Upper lobe of left lung (tissue), 4 donors: ENCODE measurements at regions not wholly inside any gene's neighbourhood (a gene's known extent, or its start where the extent isn't known, plus 50 kb on each side); places are given as distances from the start of the nearest gene placed in this dataset.

ENCODE experiments used
- CTCF ChIP-seq, 6 experiments: fragments of 450-650 bp in 4 of 6; fragments of 200-600 bp in 2 of 6; sonication (generic) in 2 of 6; IDR thresholded peaks; one replicate each; pipeline ENCODE4 v1.5.1; 2016 to 2019; ENCODE audit warnings: antibody characterized with exemption in 6 of 6
- POLR2A ChIP-seq, 4 donors: fragments of 450-650 bp; IDR thresholded peaks; one replicate each; pipeline ENCODE4 v1.5.1; 2016 to 2017; ENCODE audit warnings: antibody characterized with exemption in 4 of 4, mild to moderate bottlenecking in 2 of 4
- POLR2AphosphoS5 ChIP-seq, 2 donors: sonication (generic); formaldehyde crosslinking; IDR thresholded peaks; one replicate each; pipeline ENCODE4 v1.5.1; 2017; ENCODE audit warnings: antibody characterized with exemption in 2 of 2

DNA sequence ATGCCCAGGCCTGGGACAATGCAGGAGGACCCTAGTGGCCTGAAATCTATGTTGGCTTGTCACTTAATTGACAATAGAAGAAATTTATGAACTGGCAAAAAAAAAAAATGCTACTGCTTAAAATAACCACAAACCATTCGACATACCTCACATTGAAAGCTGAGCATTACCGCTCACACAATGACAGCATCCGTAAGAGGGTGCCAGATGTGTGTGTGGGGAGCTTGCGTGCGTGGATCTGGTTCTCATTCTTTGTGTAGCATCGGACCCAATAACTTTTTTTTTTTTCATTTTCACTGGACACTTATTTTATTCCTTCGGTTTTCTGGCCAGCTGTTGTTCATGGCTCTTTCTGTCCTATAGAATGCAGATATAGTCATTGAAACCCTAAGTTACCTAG lies 216.7 kb downstream of the VRK1 start:
- TF ChIP-seq CTCF (IDR thresholded peaks at IDR 0.05) (no peak), POLR2A (IDR thresholded peaks at IDR 0.05) (no peak), POLR2AphosphoS5 (IDR thresholded peaks at IDR 0.05) (no peak)
